Femur (tissue), 1 donor: ENCODE measurements at regions not wholly inside any gene's neighbourhood (a gene's known extent, or its start where the extent isn't known, plus 50 kb on each side); places are given as distances from the start of the nearest gene placed in this dataset.
A peak's percentile ranks its signal among the peaks of the same experiment; 100 is the strongest.
"Not testable (repeated sequence)": the region's sequence is repeated elsewhere in the genome, so short reads cannot be mapped to it uniquely, and the experiment has no call there.

Source experiments
- DNase-seq: peaks from one replicate; pipeline ENCODE4 v3.0.0-alpha.2; 2017

DNA sequence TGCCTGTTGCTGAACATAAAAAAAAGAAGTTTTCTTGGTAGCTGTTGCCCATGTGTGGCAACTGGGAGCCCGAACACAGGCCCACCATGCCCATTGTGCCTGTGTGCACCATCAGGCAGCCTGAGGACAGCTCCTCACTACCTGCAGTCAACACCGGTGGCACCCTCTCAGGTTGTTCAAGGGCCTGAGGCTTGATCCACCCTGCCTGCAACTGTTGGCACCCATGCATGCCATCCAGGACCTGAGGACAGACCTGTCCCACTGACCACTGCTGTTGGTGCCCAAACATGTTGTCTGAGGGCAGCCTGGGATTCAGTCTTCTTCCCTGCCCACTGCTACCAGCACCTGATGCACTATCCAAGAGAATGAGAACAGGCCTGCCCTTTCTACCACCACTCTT lies 661.1 kb upstream of the ZNF804A start:
- no peak for DNase-seq

- no peak for DNase-seq
These were observed 652.1 kb upstream of the ZNF804A start for GRCh38 chr2:183946193-183946592.

- DNase-seq, result no peak
These were observed 649.5 kb upstream of the ZNF804A start for GRCh38 chr2:183948861-183949260.

DNA sequence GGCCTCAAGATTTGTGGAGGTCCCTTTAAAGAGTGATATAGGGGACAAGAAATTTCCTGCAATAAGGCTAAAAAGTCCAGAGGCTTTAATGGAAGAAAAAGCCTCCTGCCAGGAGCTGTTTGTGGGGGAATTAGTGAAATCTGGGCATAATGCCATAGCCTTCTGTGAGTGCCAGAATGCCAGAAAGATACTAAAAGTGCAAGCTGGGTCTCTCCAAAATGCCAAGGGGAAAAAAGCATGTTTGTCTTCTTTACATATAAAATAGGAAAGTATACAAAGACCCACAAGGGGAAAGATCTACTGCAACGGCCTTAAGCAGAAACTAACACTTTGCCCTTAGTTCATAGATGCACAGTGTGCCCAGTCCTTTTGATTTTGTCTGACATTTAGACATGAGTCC lies 647.7 kb upstream of the ZNF804A start:
- DNase-seq, result no peak

- no peak for DNase-seq
These were observed 646.7 kb upstream of the ZNF804A start for GRCh38 chr2:183951630-183952029.

- DNase-seq, result no peak
These were observed 645.6 kb upstream of the ZNF804A start for GRCh38 chr2:183952741-183953140.

- DNase-seq, result no peak
These were observed 634.7 kb upstream of the ZNF804A start for GRCh38 chr2:183963609-183964008.

DNA sequence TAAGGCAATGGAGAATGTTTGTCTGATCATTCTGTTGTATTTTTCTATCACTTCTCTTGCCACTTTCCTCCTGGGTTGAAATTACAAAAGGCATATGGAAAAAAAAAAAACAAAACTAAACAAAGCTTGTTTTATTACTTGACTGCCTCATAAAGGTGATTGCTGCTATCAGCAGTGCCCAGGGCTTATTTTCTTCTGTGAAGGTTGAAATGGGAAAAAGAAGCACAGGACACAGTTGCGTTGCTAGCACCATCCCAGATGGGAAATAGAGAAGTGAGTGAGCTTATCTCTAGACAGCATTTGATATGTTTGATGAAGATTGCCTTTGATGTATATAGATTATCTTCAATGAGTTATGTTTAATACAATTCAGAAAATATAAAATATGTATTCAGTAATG lies 633.8 kb upstream of the ZNF804A start:
- DNase-seq, result no peak

DNA sequence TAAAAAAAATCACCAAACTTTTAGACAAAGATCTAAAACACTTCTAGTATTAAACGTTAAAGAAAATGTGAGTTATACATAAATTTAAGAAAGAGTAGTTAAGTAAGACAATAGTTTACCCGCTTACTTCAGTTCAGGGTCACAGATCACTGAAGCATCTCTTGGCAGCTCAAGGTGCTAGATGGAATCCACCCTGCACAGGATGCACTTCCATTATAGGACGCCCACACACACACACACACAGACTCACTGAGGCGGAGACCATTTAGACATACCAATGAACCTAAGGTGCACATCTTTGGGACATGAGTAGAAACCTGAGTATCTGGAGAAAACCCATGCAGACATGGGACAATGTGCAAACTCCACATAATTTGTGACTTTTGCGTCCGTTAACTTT lies 630.6 kb upstream of the ZNF804A start:
- no peak for DNase-seq

DNA sequence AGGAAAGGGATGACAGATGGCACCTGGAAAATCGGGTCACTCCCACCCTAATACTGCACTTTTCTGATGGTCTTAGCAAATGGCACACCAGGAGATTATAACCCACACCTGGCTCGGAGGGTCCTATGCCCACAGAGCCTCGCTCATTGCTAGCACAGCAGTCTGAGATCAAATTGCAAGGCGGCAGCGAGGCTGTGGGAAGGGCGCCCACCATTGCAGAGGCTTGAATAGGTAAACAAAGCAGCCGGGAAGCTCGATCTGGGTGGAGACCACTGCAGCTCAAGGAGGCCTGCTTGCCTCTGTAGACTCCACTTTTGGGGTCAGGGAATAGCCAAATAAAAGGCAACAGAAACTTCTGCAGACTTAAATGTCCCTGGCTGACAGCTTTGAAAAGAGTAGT lies 622.7 kb upstream of the ZNF804A start:
- not testable (repeated sequence) for DNase-seq

- DNase-seq, result no peak
These were observed 613.5 kb upstream of the ZNF804A start for GRCh38 chr2:183984871-183985270.

- DNase-seq, result no peak
These were observed 606.4 kb upstream of the ZNF804A start for GRCh38 chr2:183991968-183992367.

- DNase-seq, result no peak
These were observed 605.3 kb upstream of the ZNF804A start for GRCh38 chr2:183993052-183993451.

DNA sequence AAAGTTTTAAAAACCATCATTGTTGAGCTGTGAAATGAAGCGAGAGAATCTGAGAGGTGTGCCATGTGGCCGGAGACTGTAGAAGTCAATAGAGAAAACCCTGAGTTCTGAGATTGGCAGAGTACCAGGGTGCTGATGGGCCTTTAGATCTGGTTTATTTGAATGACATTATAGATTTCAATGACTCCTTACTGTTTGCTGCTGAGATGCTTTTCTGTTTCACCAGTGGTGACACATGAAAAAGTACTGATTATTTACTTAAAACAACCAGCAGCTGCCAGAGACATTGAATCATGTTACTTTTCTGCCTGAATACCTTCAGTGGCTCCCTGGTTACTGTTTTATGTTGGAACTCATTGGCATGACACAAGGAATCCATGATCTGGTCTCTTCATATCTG lies 602.7 kb upstream of the ZNF804A start:
- DNase-seq, result no peak

DNA sequence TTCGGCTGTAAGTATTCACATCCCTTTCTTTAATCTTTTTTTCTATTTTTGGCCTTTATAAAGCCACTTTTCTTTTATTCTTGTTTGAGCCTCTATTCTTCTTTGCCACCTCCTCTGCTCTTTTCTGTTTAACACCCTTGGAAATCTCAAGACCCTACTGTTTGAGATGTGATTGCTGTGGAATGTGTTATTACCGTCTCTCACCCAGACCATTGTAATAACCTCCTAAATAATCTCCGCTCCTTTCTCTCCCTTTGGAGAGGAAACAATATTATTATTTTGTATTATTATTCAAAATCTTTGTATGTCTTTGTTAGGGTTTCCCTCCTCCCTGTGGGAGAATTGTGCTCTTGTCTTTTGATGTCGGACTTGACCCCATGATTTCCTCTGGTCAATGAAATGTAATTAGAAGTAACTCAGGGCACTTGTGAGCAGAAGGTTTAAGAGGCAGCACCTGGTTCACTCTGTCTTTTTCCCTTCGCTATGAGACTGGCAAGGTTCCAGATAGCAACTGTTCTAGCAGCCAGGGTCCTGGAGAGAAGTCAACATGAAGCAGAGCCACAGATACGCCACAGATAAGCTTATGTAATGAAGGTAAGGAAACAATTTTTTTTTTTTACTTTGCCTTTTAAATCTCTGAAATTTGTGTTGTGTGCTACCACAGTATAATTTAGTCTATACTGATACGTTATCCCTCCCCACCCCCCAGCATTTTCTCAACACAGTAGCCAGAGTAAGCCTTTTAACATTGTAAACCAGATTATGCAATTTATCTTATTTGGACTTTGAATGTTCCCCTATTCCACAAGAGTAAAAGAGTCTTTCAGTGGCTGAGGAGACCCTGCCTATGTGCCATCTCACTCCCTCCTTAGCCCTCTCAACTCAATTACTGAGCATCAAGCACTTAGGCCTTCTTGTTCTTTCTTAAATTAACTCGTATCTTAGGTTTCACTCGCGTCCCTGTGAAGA lies 601.2 kb upstream of the ZNF804A start:
- DNase-seq, result peak; percentile 33

DNA sequence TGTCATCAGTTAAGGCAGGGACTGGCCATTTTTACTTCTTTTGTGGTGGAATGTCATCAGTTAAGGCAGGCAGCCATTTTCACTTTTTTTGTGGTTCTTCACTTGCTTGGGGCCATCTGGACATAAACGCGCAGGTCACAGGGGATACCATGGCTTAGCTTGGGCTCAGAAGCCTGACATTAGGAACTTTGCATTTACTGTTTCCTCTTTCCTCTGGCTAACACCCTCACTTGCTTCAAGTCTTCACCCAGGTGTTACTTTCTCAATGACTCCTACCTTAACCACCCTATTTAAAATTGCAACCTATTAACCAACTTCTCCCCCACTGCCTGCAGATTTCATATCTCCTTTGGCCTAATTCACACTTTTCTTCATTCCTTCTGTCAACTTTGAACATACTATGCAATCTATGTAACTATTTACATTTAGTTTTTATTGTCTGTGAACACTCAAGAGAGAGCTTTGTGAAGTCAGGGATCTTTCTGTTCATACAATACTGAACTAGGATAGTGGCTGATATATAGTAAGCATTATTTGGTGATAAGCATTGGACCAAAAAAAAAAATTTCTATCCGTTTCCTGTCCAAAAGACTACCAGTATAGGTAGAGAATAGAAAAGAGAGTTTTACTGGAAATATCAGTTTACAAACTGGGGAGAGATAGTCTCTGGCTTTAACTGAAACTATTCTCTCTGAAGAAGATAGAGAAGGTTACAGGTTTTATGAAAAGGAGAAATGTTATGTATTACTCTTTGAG lies 600.1 kb upstream of the ZNF804A start:
- DNase-seq, result no peak

GRCh38 chr2:183998797-183999190 lies 599.5 kb upstream of the ZNF804A start:
- DNase-seq, result no peak

DNA sequence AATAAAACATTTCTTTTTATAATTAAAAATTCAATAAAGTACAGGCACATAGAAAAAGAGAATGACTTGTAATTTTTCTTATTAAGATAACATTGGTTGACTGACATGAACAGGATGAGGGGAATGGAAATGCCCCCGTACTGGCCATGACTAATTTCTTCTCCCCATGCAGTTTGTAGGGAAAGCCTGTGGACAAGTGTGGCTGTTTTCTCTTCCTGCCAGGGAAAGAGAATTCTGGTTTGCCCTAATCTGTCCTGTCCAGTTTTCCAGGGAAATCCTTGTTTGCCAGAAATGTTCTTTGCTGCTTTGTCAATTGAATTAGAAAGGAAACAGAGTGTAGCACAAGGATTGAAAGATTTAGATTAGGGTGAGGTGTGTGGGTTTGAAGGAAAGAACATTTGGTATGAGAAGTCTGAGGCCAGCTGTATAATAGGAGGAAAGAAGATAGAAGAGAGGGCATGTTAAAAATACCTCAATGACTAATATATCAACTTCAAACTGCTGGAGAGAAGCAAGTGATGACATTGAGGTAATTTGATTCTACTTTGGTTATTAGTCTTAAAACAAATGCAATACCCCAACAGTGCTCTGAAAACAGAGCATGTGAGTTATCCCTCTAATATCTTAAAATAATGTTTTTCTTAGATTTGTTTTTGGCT lies 593.9 kb upstream of the ZNF804A start:
- DNase-seq, result no peak

DNA sequence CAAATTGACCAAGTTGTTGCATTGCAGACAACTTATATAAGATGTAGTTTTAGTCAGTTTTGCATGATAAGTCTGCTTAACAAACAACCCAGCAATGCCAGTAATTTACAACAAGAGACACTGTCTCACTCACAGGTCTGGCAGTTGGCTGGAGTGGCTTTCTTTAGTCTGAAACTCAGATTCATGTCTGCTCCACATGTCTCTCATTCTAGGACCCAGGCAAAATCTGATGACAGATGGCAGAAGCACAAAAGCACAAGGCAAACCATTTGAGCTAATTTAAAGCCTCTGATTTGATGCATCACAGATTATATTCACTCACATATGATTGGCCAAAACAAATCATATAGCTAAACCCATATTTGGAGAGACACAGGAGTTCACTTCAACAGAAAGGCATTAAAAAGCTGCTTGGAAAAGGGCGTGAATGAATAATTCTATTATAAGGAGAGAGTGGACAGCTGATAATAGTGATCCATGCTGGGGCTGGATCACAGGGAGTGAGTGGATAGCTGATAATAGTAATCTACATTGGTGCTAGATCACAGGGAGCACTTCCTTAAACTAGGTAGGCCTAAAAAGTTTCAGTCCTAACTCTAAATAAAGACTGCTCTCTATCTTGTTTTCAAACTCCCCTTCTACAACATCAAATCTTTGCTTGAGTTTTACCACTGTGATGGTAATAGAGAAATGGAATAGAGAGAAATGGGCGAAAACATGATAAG lies 593.2 kb upstream of the ZNF804A start:
- DNase-seq, result no peak

DNA sequence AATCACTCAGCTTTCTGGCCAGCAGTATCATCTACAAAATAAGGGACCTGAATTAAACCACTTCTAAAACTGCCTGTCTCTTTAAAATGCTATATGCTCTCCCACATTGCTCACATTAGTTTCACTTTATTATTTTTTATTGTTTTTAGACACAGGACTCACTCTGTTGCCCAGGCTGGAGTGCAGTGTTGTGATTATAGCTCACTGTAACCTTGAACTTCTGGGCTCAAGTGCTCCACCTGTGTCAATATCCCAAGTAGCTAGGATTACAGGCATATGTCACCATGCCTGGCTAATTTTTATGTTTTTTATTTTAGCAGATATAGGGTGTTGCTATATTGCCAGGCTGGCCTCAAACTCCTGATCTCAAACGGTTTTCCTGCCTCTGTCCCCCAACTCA lies 591.3 kb upstream of the ZNF804A start:
- DNase-seq, result no peak

DNA sequence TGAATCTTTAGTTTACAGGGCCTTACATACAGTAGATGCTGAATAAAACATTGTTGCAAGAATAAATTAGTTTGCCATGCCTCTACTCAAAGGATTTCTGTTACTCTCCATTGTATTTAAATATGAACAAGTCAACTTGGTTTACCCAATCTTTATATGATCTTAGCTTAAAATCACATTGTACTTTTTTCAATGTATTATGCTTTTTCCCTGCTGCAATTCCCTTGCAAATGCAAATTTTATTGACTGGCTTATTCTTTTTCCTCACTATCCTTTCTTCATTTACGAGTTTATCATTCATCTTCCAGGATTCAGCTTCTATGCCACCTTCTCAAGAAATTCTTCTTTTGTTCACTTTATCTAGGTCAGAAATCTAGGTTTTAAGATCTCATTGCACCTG lies 571.4 kb upstream of the ZNF804A start:
- DNase-seq, result no peak

- DNase-seq, result no peak
These were observed 568.1 kb upstream of the ZNF804A start for GRCh38 chr2:184030245-184030644.

- DNase-seq, result no peak
These were observed 567.3 kb upstream of the ZNF804A start for GRCh38 chr2:184030989-184031388.
